Spleen (tissue), 7 donors: ENCODE measurements at regions not wholly inside any gene's neighbourhood (a gene's known extent, or its start where the extent isn't known, plus 50 kb on each side); places are given as distances from the start of the nearest gene placed in this dataset.

Source experiments
- CTCF ChIP-seq, 11 experiments: fragments of 200-600 bp in 7 of 11; fragments of 450-650 bp in 4 of 11; sonication (generic) in 4 of 11; IDR thresholded peaks in 8 of 11; conservative IDR thresholded peaks in 3 of 11; 1 replicate in 7 of 11; 2 replicates in 4 of 11; pipeline versions ENCODE4 v1.4.0 to v1.8.0; 2016 to 2021; ENCODE audit warnings: antibody characterized with exemption in 11 of 11, inconsistent platforms in 4 of 11, mild to moderate bottlenecking in 1 of 11
- POLR2A ChIP-seq, 3 donors: fragments of 450-650 bp; IDR thresholded peaks; one replicate each; pipeline ENCODE4 v1.5.1; 2017; ENCODE audit warnings: antibody characterized with exemption in 3 of 3, mild to moderate bottlenecking in 1 of 3
- POLR2AphosphoS5 ChIP-seq, 3 donors: sonication (generic); formaldehyde crosslinking; IDR thresholded peaks; one replicate each; pipeline ENCODE4 v1.5.1; 2017; ENCODE audit warnings: antibody characterized with exemption in 3 of 3
- donor health status: DM: no; HTN: no; CAD: no; lungs with moderate emphysema.
- donor health status: DM: no; HTN: no; CAD: no.
- donor health status: DM: no; HTN: no; CAD: no.

- TF ChIP-seq POLR2AphosphoS5 (IDR thresholded peaks at IDR 0.05) (no peak), CTCF (IDR thresholded peaks at IDR 0.05 in 8 of 11, conservative IDR thresholded peaks at IDR 0.05 in 3 of 11) (no peak), POLR2A (IDR thresholded peaks at IDR 0.05) (no peak)
These were observed 384.2 kb downstream of the SH3BGRL start for GRCh38 chrX:81586096-81586495.
